Parathyroid adenoma (tissue), 2 donors: ENCODE measurements at regions not wholly inside any gene's neighbourhood (a gene's known extent, or its start where the extent isn't known, plus 50 kb on each side); places are given as distances from the start of the nearest gene placed in this dataset.

ENCODE experiments used
- H2AFZ ChIP-seq: fragments of 300-600 bp; sonication (generic); one replicate; pipeline ENCODE4 v1.7.0; 2017; ENCODE audit warnings: antibody characterized with exemption, mild to moderate bottlenecking
- H3K27ac ChIP-seq: fragments of 300-600 bp; sonication (generic); one replicate; pipeline ENCODE4 v1.7.0; 2017
- H3K27me3 ChIP-seq: fragments of 300-600 bp; sonication (generic); one replicate; pipeline ENCODE4 v1.7.0; 2017; ENCODE audit warnings: low read length; ENCODE audit not compliant: control insufficient read depth, insufficient read depth
- H3K36me3 ChIP-seq: fragments of 300-600 bp; sonication (generic); one replicate; pipeline ENCODE4 v1.7.0; 2017; ENCODE audit warnings: low read length; ENCODE audit not compliant: control insufficient read depth, insufficient read depth
- H3K4me1 ChIP-seq: fragments of 300-600 bp; sonication (generic); one replicate; pipeline ENCODE4 v1.7.0; 2017; ENCODE audit warnings: control low read depth
- H3K4me2 ChIP-seq: fragments of 300-600 bp; sonication (generic); one replicate; pipeline ENCODE4 v1.7.0; 2017; ENCODE audit warnings: low read length
- H3K4me3 ChIP-seq: fragments of 300-600 bp; sonication (generic); one replicate; pipeline ENCODE4 v1.7.0; 2017; ENCODE audit warnings: low read depth, low read length
- H3K79me2 ChIP-seq: fragments of 300-600 bp; sonication (generic); one replicate; pipeline ENCODE4 v1.7.0; 2017; ENCODE audit warnings: control low read depth
- H3K9ac ChIP-seq: fragments of 300-600 bp; sonication (generic); one replicate; pipeline ENCODE4 v1.7.0; 2017; ENCODE audit warnings: mild to moderate bottlenecking
- H3K9me3 ChIP-seq: fragments of 300-600 bp; sonication (generic); one replicate; pipeline ENCODE4 v1.7.0; 2017; ENCODE audit warnings: low read length; ENCODE audit not compliant: control insufficient read depth
- CTCF ChIP-seq: fragments of 300-600 bp; sonication (generic); IDR thresholded peaks from one replicate; pipeline ENCODE4 v1.7.0; 2017; ENCODE audit warnings: antibody characterized with exemption, mild to moderate bottlenecking
- donor health status: primary hyperparathyroidism.

GRCh38 chr9:726005-726404, 115.5 kb upstream of the DMRT1 start:
- Histone ChIP-seq H3K4me1 (no peaks in the 10 kb centered on the region), H3K27me3 (no peaks in the 10 kb centered on the region), H3K4me2 (no peak overlapping the region), H2AFZ (no peak overlapping the region), H3K9me3 (no peaks in the 10 kb centered on the region), H3K9ac (no peak overlapping the region), H3K36me3 (no peaks in the 10 kb centered on the region), H3K79me2 (no peaks in the 10 kb centered on the region), H3K4me3 (no peak overlapping the region), H3K27ac (no peak overlapping the region)
- no peak for TF ChIP-seq CTCF

GRCh38 chr9:727767-728166, 113.7 kb upstream of the DMRT1 start:
- Histone ChIP-seq H2AFZ (no peak overlapping the region), H3K27me3 (no peaks in the 10 kb centered on the region), H3K9me3 (no peaks in the 10 kb centered on the region), H3K4me1 (no peaks in the 10 kb centered on the region), H3K36me3 (no peaks in the 10 kb centered on the region), H3K4me2 (no peak overlapping the region), H3K9ac (no peak overlapping the region), H3K4me3 (no peak overlapping the region), H3K79me2 (no peaks in the 10 kb centered on the region), H3K27ac (no peak overlapping the region)
- TF ChIP-seq CTCF = no peak

GRCh38 chr9:728535-728934, 113.0 kb upstream of the DMRT1 start:
- no peaks in the 10 kb centered on the region for H3K4me1 ChIP-seq
- H3K9me3 ChIP-seq = no peaks in the 10 kb centered on the region
- no peak for TF ChIP-seq CTCF
- no peaks in the 10 kb centered on the region for H3K79me2 ChIP-seq
- H3K36me3 ChIP-seq = no peaks in the 10 kb centered on the region
- H3K27ac ChIP-seq = no peak overlapping the region
- no peak overlapping the region for H3K4me3 ChIP-seq
- H3K9ac ChIP-seq = no peak overlapping the region
- H3K27me3 ChIP-seq = no peaks in the 10 kb centered on the region
- H3K4me2 ChIP-seq = no peak overlapping the region
- no peak overlapping the region for H2AFZ ChIP-seq

- H3K9ac ChIP-seq = no peak overlapping the region
- H3K4me1 ChIP-seq = no peaks in the 10 kb centered on the region
- H3K4me3 ChIP-seq = no peak overlapping the region
- no peak overlapping the region for H2AFZ ChIP-seq
- TF ChIP-seq CTCF = no peak
- no peak overlapping the region for H3K4me2 ChIP-seq
- no peaks in the 10 kb centered on the region for H3K9me3 ChIP-seq
- no peaks in the 10 kb centered on the region for H3K36me3 ChIP-seq
- H3K27me3 ChIP-seq = no peaks in the 10 kb centered on the region
- no peak overlapping the region for H3K27ac ChIP-seq
- no peaks in the 10 kb centered on the region for H3K79me2 ChIP-seq
These were observed 110.0 kb upstream of the DMRT1 start for GRCh38 chr9:731474-731873.

- no peaks in the 10 kb centered on the region for H3K9me3 ChIP-seq
- no peak for TF ChIP-seq CTCF
- H3K4me1 ChIP-seq = no peaks in the 10 kb centered on the region
- no peak overlapping the region for H3K9ac ChIP-seq
- H2AFZ ChIP-seq = no peak overlapping the region
- no peaks in the 10 kb centered on the region for H3K36me3 ChIP-seq
- H3K27ac ChIP-seq = no peak overlapping the region
- no peak overlapping the region for H3K4me3 ChIP-seq
- H3K4me2 ChIP-seq = no peak overlapping the region
- H3K79me2 ChIP-seq = no peaks in the 10 kb centered on the region
- no peaks in the 10 kb centered on the region for H3K27me3 ChIP-seq
These were observed 106.5 kb upstream of the DMRT1 start for GRCh38 chr9:734831-735511.
